ENCODE measurements at regions not wholly inside any gene's neighbourhood (a gene's known extent, or its start where the extent isn't known, plus 50 kb on each side); places are given as distances from the start of the nearest gene placed in this dataset.

DNA sequence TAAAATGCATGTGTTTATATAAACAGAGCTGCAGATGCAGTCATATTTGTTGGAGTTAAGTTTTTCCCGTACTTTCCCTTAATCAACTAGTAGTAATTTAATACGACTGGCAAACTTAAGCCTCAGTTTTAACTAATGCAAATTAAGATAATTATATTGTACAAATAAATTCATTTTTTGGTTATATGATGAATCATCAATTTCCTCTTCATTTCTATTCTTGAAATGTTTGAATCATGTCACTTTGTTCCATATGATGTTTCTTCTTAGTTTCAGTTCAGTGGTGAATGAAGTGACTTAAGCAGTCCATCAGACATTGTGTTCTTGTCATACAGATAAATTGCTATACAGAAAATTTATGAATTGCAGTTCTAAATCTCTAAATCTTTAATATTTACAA lies 1361.2 kb upstream of the EPHA6 start:
- Mint-ChIP-seq H3K27me3 (no peaks in the 10 kb centered on the region), H3K27ac (no peak overlapping the region), H3K4me3 (no peak overlapping the region), H3K9me3 (ENCODE audit: low read depth) (peaks cover 3% of the 10 kb centered on the region), H3K4me1 (no peaks in the 10 kb centered on the region), H3K36me3 (no peaks in the 10 kb centered on the region)
- no peak for DNase-seq
- ATAC-seq = no peak
- CTCF ChIA-PET = no interaction called here

DNA sequence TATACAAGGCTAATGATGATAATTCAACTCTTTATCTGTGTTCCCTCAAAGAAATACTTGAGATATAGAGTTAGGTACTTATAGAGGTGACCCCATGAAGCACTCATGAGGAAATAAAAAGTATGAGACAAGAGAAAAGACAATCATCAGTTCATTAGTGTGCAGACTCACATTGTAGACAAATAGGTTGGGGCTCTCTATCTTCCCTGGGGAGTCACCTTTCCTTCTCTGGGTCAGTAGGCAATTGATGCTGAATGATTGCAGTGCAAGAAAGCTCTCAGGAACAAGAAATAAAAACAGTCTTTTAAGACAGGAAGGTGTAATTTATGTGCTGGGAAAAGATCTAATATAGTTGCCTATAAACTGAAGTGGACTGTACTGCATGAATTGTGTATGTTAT lies 1357.6 kb upstream of the EPHA6 start:
- CTCF ChIA-PET = no interaction called here
- Mint-ChIP-seq H3K4me1 (no peaks in the 10 kb centered on the region), H3K4me3 (no peak overlapping the region), H3K27me3 (no peaks in the 10 kb centered on the region), H3K27ac (no peak overlapping the region), H3K36me3 (no peaks in the 10 kb centered on the region), H3K9me3 (ENCODE audit: low read depth) (peaks cover 3% of the 10 kb centered on the region)
- DNase-seq (no peak), ATAC-seq (no peak)

GRCh38 chr3:95459706-95460105 lies 1354.7 kb upstream of the EPHA6 start:
- Mint-ChIP-seq H3K27ac (no peak overlapping the region), H3K9me3 (ENCODE audit: low read depth) (peaks cover 3% of the 10 kb centered on the region), H3K36me3 (no peaks in the 10 kb centered on the region), H3K27me3 (no peaks in the 10 kb centered on the region), H3K4me3 (no peak overlapping the region), H3K4me1 (no peaks in the 10 kb centered on the region)
- DNase-seq (no peak), ATAC-seq (no peak)
- CTCF ChIA-PET = no interaction called here

DNA sequence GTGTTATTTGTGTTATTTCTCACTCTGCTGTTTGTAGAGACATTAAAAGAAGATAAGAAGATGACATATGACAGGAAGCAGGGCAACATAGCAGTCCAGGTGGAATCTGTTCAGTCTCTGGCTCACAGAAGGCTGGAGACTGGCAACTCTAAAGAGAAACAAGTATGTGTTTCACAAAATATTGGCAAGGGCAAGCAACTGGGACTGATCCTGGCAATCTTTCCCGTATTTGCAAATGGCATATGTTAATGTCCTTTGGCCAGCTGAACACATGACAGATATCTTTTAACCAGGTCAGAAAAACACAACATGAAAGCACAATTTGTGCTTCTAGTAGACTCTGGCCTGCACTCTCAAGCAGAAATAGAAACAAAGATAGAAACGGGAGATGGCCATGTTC lies 1354.1 kb upstream of the EPHA6 start:
- Mint-ChIP-seq H3K9me3 (ENCODE audit: low read depth) (peaks cover 3% of the 10 kb centered on the region), H3K27ac (no peak overlapping the region), H3K27me3 (no peaks in the 10 kb centered on the region), H3K4me3 (no peak overlapping the region), H3K36me3 (no peaks in the 10 kb centered on the region), H3K4me1 (no peaks in the 10 kb centered on the region)
- no peak for DNase-seq
- CTCF ChIA-PET = no interaction called here
- ATAC-seq = no peak

GRCh38 chr3:95462161-95462560 lies 1352.2 kb upstream of the EPHA6 start:
- H3K27me3 Mint-ChIP-seq = no peaks in the 10 kb centered on the region
- no peak overlapping the region for H3K27ac Mint-ChIP-seq
- H3K4me3 Mint-ChIP-seq = no peak overlapping the region
- no peaks in the 10 kb centered on the region for H3K4me1 Mint-ChIP-seq
- H3K36me3 Mint-ChIP-seq = no peaks in the 10 kb centered on the region
- peaks cover 3% of the 10 kb centered on the region for H3K9me3 Mint-ChIP-seq (ENCODE audit: low read depth)
- DNase-seq (no peak), ATAC-seq (no peak)
- CTCF ChIA-PET = no interaction called here

- no peaks in the 10 kb centered on the region for H3K4me1 Mint-ChIP-seq
- CTCF ChIA-PET = no interaction called here
- no peak for DNase-seq
- no peak for ATAC-seq
- no peak overlapping the region for H3K4me3 Mint-ChIP-seq
- no peaks in the 10 kb centered on the region for H3K36me3 Mint-ChIP-seq
- H3K27ac Mint-ChIP-seq = no peak overlapping the region
- H3K9me3 Mint-ChIP-seq (ENCODE audit: low read depth) = peaks cover 6% of the 10 kb centered on the region
- no peaks in the 10 kb centered on the region for H3K27me3 Mint-ChIP-seq
Observed at GRCh38 chr3:95464346-95464745, 1350.0 kb upstream of the EPHA6 start.

DNA sequence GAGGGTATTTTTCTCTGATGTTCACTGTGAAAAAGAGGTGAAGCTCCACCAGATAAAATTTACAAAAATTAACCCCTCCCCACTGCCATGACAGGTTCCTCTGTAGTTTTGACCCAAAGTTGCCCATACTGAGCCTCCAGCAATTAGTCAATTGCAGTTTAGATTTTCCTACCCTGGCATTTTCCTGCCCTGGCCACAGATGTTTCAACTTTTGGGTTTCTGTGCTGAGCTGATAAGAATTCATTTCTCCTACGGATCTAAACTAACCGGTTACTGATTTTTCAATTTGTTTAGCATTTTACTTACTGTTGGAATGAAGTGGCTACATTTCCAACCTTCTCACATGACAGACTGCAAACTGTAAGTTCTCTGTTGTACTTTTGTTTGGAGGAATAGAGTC lies 1346.1 kb upstream of the EPHA6 start:
- ATAC-seq = no peak
- Mint-ChIP-seq H3K4me1 (no peaks in the 10 kb centered on the region), H3K9me3 (ENCODE audit: low read depth) (peaks cover 6% of the 10 kb centered on the region), H3K27ac (no peak overlapping the region), H3K27me3 (no peaks in the 10 kb centered on the region), H3K36me3 (no peaks in the 10 kb centered on the region), H3K4me3 (no peak overlapping the region)
- CTCF ChIA-PET = no interaction called here
- no peak for DNase-seq

DNA sequence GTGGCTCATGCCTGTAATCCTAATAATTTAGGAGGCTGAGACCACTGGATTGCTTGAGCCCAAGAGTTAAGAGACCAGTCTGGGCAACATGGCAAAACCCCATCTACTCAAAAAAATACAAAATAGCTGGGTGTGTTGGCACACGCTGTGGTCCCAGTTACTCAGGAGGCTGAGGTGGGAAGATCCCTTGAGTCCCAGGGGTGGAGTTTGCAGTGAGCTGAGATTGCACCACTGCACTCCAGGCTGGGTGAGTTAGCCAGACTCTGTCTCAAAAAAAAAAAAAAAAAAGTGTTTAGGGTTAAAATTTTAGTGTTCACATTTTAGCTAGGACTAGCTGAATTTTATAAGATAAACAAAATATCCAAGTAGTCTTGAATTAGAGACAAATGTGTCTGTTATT lies 1340.1 kb upstream of the EPHA6 start:
- CTCF ChIA-PET = no interaction called here
- Mint-ChIP-seq H3K36me3 (no peaks in the 10 kb centered on the region), H3K27ac (no peak overlapping the region), H3K4me1 (no peaks in the 10 kb centered on the region), H3K27me3 (no peaks in the 10 kb centered on the region), H3K9me3 (ENCODE audit: low read depth) (no peaks in the 10 kb centered on the region), H3K4me3 (no peak overlapping the region)
- DNase-seq (no peak), ATAC-seq (no peak)

GRCh38 chr3:95476534-95476933 lies 1337.9 kb upstream of the EPHA6 start:
- DNase-seq (no peak), ATAC-seq (no peak)
- H3K4me3 Mint-ChIP-seq = no peak overlapping the region
- no peaks in the 10 kb centered on the region for H3K4me1 Mint-ChIP-seq
- H3K27me3 Mint-ChIP-seq = no peaks in the 10 kb centered on the region
- no peaks in the 10 kb centered on the region for H3K9me3 Mint-ChIP-seq (ENCODE audit: low read depth)
- H3K27ac Mint-ChIP-seq = no peak overlapping the region
- CTCF ChIA-PET = no interaction called here
- H3K36me3 Mint-ChIP-seq = no peaks in the 10 kb centered on the region

GRCh38 chr3:95506174-95506573 lies 1308.2 kb upstream of the EPHA6 start:
- Mint-ChIP-seq H3K36me3 (no peaks in the 10 kb centered on the region), H3K4me3 (no peak overlapping the region), H3K9me3 (ENCODE audit: low read depth) (peaks cover 3% of the 10 kb centered on the region), H3K4me1 (no peaks in the 10 kb centered on the region), H3K27ac (no peak overlapping the region), H3K27me3 (no peaks in the 10 kb centered on the region)
- no peak for ATAC-seq
- CTCF ChIA-PET = no interaction called here
- no peak for DNase-seq

DNA sequence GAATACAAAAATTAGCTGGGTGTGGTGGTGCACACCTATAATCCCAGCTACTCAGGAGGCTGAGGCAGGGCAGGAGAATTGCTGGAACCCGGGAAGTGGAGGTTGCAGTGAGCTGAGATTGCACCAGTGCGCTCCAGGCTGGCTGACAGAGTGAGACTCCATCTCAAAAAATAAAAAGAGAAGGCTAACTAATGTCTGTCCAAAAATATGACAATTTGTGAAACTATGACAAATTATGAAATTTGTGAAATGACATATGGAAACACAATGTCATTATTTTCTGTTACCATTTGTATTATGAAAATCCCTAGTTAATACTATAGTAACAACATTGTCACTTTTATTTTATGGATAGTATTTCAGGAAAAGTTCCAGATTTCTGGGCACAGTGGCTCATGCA lies 1306.3 kb upstream of the EPHA6 start:
- CTCF ChIA-PET = no interaction called here
- Mint-ChIP-seq H3K4me1 (no peaks in the 10 kb centered on the region), H3K36me3 (no peaks in the 10 kb centered on the region), H3K27ac (no peak overlapping the region), H3K4me3 (no peak overlapping the region), H3K27me3 (no peaks in the 10 kb centered on the region), H3K9me3 (ENCODE audit: low read depth) (peaks cover 4% of the 10 kb centered on the region)
- no peak for DNase-seq
- no peak for ATAC-seq

DNA sequence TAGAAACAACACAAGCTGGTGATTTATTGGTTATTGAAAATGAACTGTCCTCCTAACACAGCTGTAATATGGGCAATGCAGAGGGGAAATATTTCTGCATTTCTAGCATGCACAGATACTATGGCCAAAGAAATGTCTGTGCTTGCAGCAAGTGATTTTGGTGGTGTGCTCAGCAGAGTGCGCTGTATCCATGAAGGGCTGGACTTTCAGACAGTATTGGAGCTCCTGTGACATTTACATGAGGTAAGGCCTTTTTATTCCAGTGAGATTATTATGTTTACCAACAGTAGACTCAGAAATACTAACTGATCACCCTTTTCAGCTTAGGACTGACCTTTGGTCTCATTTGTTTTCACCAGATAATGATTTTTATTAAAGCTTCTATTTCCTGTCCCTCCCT lies 1302.6 kb upstream of the EPHA6 start:
- Mint-ChIP-seq H3K4me1 (no peaks in the 10 kb centered on the region), H3K27ac (no peak overlapping the region), H3K27me3 (no peaks in the 10 kb centered on the region), H3K4me3 (no peak overlapping the region), H3K36me3 (no peaks in the 10 kb centered on the region), H3K9me3 (ENCODE audit: low read depth) (peaks cover 1% of the 10 kb centered on the region)
- CTCF ChIA-PET = no interaction called here
- no peak for ATAC-seq
- DNase-seq = no peak

DNA sequence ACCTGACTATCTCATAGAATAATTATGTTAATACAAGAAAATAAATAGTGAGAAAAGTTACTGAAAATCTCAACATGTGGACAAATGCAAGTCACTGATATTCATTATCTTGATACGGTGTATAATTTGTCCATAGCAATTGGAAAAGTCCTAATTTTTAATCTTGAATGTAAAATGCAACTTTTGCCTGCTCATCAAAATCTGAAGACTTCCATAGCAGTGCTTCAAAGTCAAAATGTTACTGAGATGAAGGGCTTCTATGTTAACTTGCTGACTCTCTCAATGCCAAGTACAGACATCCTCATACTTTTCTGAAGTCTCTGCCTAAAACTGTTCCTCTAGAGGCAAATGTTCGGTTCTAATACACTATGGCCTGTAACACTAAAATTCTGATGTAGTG lies 1300.1 kb upstream of the EPHA6 start:
- Mint-ChIP-seq H3K27me3 (no peaks in the 10 kb centered on the region), H3K4me3 (no peak overlapping the region), H3K4me1 (no peaks in the 10 kb centered on the region), H3K27ac (no peak overlapping the region), H3K36me3 (no peaks in the 10 kb centered on the region), H3K9me3 (ENCODE audit: low read depth) (peaks cover 1% of the 10 kb centered on the region)
- no peak for DNase-seq
- CTCF ChIA-PET = no interaction called here
- no peak for ATAC-seq

GRCh38 chr3:95521396-95521795 lies 1293.0 kb upstream of the EPHA6 start:
- DNase-seq (no peak), ATAC-seq (no peak)
- Mint-ChIP-seq H3K4me1 (no peaks in the 10 kb centered on the region), H3K36me3 (no peaks in the 10 kb centered on the region), H3K4me3 (no peak overlapping the region), H3K9me3 (ENCODE audit: low read depth) (peaks cover 2% of the 10 kb centered on the region), H3K27ac (no peak overlapping the region), H3K27me3 (no peaks in the 10 kb centered on the region)
- CTCF ChIA-PET = no interaction called here

GRCh38 chr3:95522449-95522848 lies 1291.9 kb upstream of the EPHA6 start:
- ATAC-seq (no peak), DNase-seq (no peak)
- Mint-ChIP-seq H3K36me3 (no peaks in the 10 kb centered on the region), H3K4me1 (no peaks in the 10 kb centered on the region), H3K27me3 (no peaks in the 10 kb centered on the region), H3K27ac (no peak overlapping the region), H3K9me3 (ENCODE audit: low read depth) (peaks cover 2% of the 10 kb centered on the region), H3K4me3 (no peak overlapping the region)
- CTCF ChIA-PET = no interaction called here

Data from activated CD8-positive, alpha-beta memory T cell treated with anti-CD3 and anti-CD28 coated beads, Interleukin-2, amount 10 ng/mL, durations not matched to agents 7 days and 5 days (primary cell).